Right lobe of liver (tissue), 6 donors: ENCODE measurements at regions not wholly inside any gene's neighbourhood (a gene's known extent, or its start where the extent isn't known, plus 50 kb on each side); places are given as distances from the start of the nearest gene placed in this dataset.
"Not testable (repeated sequence)": the region's sequence is repeated elsewhere in the genome, so short reads cannot be mapped to it uniquely, and the experiment has no call there.

Experiments used
- ATAC-seq, 4 donors: fragments of 200-7000 bp; cut with Tn5 transposase; one replicate each; pipeline ENCODE4 v1.9.1; 2020; ENCODE audit warnings: mild to moderate bottlenecking in 4 of 4, moderate library complexity in 4 of 4
- DNase-seq, 3 donors: peaks; one replicate each; pipeline ENCODE4 v3.0.0-alpha.2; 2020
- H3K27ac ChIP-seq, 3 donors: fragments of 200-600 bp; one replicate each; pipeline ENCODE4 v1.8.0; 2022
- H3K27me3 ChIP-seq, 2 donors: fragments of 200-600 bp; one replicate each; pipeline ENCODE4 v1.8.0; 2022
- H3K36me3 ChIP-seq, 4 donors: fragments of 200-600 bp; sonication (generic) in 1 of 4; one replicate each; pipeline versions ENCODE4 v1.5.1 to v1.8.0; 2017 to 2022; ENCODE audit warnings: control low read depth in 1 of 4
- H3K4me1 ChIP-seq, 4 donors: fragments of 200-600 bp; sonication (generic) in 1 of 4; one replicate each; pipeline versions ENCODE4 v1.5.1 to v1.8.0; 2017 to 2022; ENCODE audit warnings: control low read depth in 1 of 4
- H3K4me3 ChIP-seq, 3 donors: fragments of 200-600 bp; one replicate each; pipeline ENCODE4 v1.8.0; 2022
- H3K9me3 ChIP-seq, 4 donors: fragments of 200-600 bp; sonication (generic) in 1 of 4; one replicate each; pipeline versions ENCODE4 v1.5.1 to v1.8.0; 2017 to 2022; ENCODE audit warnings: control low read depth in 1 of 4
- POLR2A ChIP-seq: fragments of 450-650 bp; IDR thresholded peaks from one replicate; pipeline ENCODE4 v1.6.1; 2017; ENCODE audit warnings: antibody characterized with exemption, mild to moderate bottlenecking
- WGBS: methylation state at CpG from one replicate; pipeline ENCODE4 v1.1.6; 2018; ENCODE audit warnings: low coverage, low lambda C conversion rate; ENCODE audit not compliant: insufficient coverage; ENCODE audit errors: missing lambda C conversion rate; 5-methylcytosine and 5-hydroxymethylcytosine counted together
- intact Hi-C, 2 donors: fragments of 100-400 bp; cut with DNase I; formaldehyde crosslinking; loops; one replicate each; pipeline versions ENCODE4 v1.11.2 to v1.14.1; 2022
- TF ChIP-seq, protein P1 (sequence below), 4 donors: fragments of 200-600 bp in 3 of 4; fragments of 450-650 bp in 1 of 4; IDR thresholded peaks; one replicate each; pipeline versions ENCODE4 v1.5.1 to v1.8.0; 2016 to 2022; ENCODE audit warnings: antibody characterized with exemption in 4 of 4, mild to moderate bottlenecking in 2 of 4
- donor health status: DM: no; HTN: yes; CAD: no.
- donor health status: DM: no; HTN: no; CAD: no.
- donor health status: DM: no; HTN: no; CAD: no.
- donor health status: DM: no; HTN: yes; CAD: no.
- donor health status: DM: no; HTN: yes; CAD: no.

DNA sequence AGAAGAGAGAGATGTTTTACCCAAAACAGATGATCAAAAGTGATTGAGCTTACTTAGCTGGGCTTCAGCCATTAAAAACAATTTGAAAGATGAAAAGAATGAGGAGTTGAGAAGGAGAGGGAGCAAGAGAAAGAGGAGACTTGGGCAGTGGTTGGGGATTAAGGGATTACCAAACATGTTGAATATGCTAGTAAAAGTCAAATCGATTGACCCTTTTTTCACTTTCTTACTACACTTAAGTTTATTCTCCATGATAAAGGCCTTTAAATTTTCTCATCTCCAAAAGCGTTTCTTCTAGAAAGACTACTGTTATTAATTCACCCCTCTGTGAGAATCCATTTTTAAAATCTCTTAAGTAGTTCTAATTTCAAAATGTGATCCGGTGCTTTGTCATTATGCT, 1254.0 kb upstream of the PHF14 start:
- DNase-seq (no peak), ATAC-seq (no peak)
- H3K36me3 ChIP-seq, result no peaks in the 10 kb centered on the region
- no peak overlapping the region for H3K27ac ChIP-seq
- H3K4me3 ChIP-seq, result no peak overlapping the region
- no peaks in the 10 kb centered on the region for H3K9me3 ChIP-seq
- H3K4me1 ChIP-seq, result no peaks in the 10 kb centered on the region
- no peaks in the 10 kb centered on the region for H3K27me3 ChIP-seq
- WGBS, result 60% methylated on average over 3 of the region's 3 CpGs
- intact Hi-C loops, result no loop called here
- TF ChIP-seq, protein P1, sequence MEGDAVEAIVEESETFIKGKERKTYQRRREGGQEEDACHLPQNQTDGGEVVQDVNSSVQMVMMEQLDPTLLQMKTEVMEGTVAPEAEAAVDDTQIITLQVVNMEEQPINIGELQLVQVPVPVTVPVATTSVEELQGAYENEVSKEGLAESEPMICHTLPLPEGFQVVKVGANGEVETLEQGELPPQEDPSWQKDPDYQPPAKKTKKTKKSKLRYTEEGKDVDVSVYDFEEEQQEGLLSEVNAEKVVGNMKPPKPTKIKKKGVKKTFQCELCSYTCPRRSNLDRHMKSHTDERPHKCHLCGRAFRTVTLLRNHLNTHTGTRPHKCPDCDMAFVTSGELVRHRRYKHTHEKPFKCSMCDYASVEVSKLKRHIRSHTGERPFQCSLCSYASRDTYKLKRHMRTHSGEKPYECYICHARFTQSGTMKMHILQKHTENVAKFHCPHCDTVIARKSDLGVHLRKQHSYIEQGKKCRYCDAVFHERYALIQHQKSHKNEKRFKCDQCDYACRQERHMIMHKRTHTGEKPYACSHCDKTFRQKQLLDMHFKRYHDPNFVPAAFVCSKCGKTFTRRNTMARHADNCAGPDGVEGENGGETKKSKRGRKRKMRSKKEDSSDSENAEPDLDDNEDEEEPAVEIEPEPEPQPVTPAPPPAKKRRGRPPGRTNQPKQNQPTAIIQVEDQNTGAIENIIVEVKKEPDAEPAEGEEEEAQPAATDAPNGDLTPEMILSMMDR (IDR thresholded peaks at IDR 0.05), result no peak
- no peak for TF ChIP-seq POLR2A

- H3K4me3 ChIP-seq, H3K9me3 ChIP-seq, H3K27ac ChIP-seq, intact Hi-C loops, DNase-seq, H3K4me1 ChIP-seq, H3K36me3 ChIP-seq, H3K27me3 ChIP-seq: not testable (repeated sequence)
- ATAC-seq, result peak in 1 of 4 donors; percentile 10
- WGBS, result 82% methylated on average over 13 of the region's 60 CpGs
These were observed 1247.6 kb upstream of the PHF14 start for GRCh38 chr7:9725940-9726663.

GRCh38 chr7:9726811-9727210, 1246.9 kb upstream of the PHF14 start:
- H3K27ac ChIP-seq, H3K27me3 ChIP-seq, H3K9me3 ChIP-seq, H3K4me3 ChIP-seq, H3K36me3 ChIP-seq, intact Hi-C loops, H3K4me1 ChIP-seq, DNase-seq: not testable (repeated sequence)
- no CpG with 5 or more reads among the region's 22 CpGs for WGBS
- peak in 1 of 4 donors; percentile 29 for ATAC-seq

DNA sequence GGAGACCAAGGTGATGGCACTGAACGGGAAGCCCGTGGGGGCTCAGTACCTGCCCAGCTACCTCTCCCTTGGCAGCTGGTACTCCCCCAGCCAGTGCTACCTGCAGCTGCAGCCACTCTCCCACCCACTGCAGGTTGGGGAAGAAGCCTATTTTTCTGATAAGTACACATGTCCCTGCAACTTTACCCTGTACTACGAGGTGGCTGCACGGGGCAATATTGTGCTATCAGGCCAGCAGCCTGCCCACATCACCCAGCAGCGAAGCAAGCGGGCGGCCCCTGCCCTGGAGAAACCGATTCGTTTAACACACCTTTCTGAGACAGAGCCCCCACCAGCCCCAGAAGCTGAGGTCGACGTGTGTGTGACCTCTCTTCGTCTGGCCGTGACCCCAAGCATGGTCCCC, 1246.2 kb upstream of the PHF14 start:
- intact Hi-C loops, H3K36me3 ChIP-seq, H3K4me1 ChIP-seq, DNase-seq, H3K27me3 ChIP-seq, H3K27ac ChIP-seq, H3K9me3 ChIP-seq, H3K4me3 ChIP-seq: not testable (repeated sequence)
- WGBS, result 100% methylated on average over 3 of the region's 13 CpGs
- ATAC-seq, result peak in 1 of 4 donors; percentile 21

GRCh38 chr7:9728014-9728657, 1245.5 kb upstream of the PHF14 start:
- ATAC-seq, H3K27ac ChIP-seq, H3K4me1 ChIP-seq, intact Hi-C loops, H3K4me3 ChIP-seq, H3K36me3 ChIP-seq, H3K9me3 ChIP-seq, H3K27me3 ChIP-seq, DNase-seq: not testable (repeated sequence)
- WGBS, result 72% methylated on average over 6 of the region's 17 CpGs

GRCh38 chr7:9752033-9752432, 1221.6 kb upstream of the PHF14 start:
- intact Hi-C loops, result no loop called here
- TF ChIP-seq, protein P1 (IDR thresholded peaks at IDR 0.05), result no peak
- TF ChIP-seq POLR2A, result no peak
- H3K4me3 ChIP-seq, result no peak overlapping the region
- H3K9me3 ChIP-seq, result no peaks in the 10 kb centered on the region
- no peaks in the 10 kb centered on the region for H3K4me1 ChIP-seq
- no peaks in the 10 kb centered on the region for H3K36me3 ChIP-seq
- no peak for ATAC-seq
- H3K27ac ChIP-seq, result no peak overlapping the region
- 77% methylated on average over 4 of the region's 4 CpGs for WGBS
- H3K27me3 ChIP-seq, result no peaks in the 10 kb centered on the region
- no peak for DNase-seq
